ENCODE measurements at regions not wholly inside any gene's neighbourhood (a gene's known extent, or its start where the extent isn't known, plus 50 kb on each side); places are given as distances from the start of the nearest gene placed in this dataset.

DNA sequence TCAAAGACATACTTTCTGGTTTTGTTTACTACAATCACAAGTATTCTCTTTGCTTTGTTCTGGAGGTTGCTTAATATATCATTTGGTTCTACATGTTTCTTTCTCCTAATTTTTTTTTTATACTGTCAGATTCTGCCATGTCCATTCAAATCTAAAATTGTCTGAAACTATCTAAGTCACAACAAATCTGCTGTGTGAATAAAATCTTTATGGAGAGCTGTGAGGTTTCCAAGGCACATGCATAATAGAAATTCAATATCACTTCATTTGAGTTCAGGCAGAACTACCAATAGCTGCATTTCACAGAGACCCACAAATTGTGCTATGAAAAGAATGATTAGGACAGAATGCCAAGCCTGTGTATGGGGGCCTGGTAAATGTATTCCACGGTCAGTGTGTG, 346.9 kb upstream of the ARRDC3 start:
- H3K27ac ChIP-seq, result no peak overlapping the region
- TF ChIP-seq CTCF (conservative IDR thresholded peaks at IDR 0.05), result no peak
- no peak for TF ChIP-seq ZFX (IDR thresholded peaks at IDR 0.05)

DNA sequence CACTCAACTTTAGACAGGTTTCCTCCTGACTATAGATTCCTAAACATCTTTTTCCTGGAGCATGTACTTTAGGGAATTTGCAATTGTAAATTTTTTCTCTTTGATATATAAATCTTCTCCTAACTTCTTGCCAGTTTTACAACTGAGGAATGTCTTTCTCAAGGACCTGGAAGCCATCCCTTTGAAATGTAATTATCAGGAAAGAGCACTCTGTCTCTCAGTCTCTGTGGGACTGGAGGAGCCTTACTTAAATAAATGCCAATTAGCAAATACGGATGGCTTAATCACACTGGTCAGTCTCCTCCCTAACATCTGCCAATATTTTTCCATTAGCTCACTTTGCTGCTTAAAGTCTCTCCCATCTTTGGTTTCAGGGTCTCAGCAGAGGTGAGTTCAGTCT, 344.3 kb upstream of the ARRDC3 start:
- no peak overlapping the region for H3K27ac ChIP-seq
- no peak for TF ChIP-seq ZFX (IDR thresholded peaks at IDR 0.05)
- TF ChIP-seq CTCF (conservative IDR thresholded peaks at IDR 0.05), result no peak

- TF ChIP-seq CTCF (conservative IDR thresholded peaks at IDR 0.05) (no peak), ZFX (IDR thresholded peaks at IDR 0.05) (no peak)
- H3K27ac ChIP-seq, result no peak overlapping the region
These were observed 339.8 kb upstream of the ARRDC3 start for GRCh38 chr5:91722736-91723467.

- no peak overlapping the region for H3K27ac ChIP-seq
- TF ChIP-seq CTCF (conservative IDR thresholded peaks at IDR 0.05), result no peak
- no peak for TF ChIP-seq ZFX (IDR thresholded peaks at IDR 0.05)
These were observed 329.6 kb upstream of the ARRDC3 start for GRCh38 chr5:91712718-91713117.

- TF ChIP-seq ZFX (IDR thresholded peaks at IDR 0.05), result no peak
- no peak for TF ChIP-seq CTCF (conservative IDR thresholded peaks at IDR 0.05)
- H3K27ac ChIP-seq, result no peak overlapping the region
These were observed 324.4 kb upstream of the ARRDC3 start for GRCh38 chr5:91707521-91707841.

DNA sequence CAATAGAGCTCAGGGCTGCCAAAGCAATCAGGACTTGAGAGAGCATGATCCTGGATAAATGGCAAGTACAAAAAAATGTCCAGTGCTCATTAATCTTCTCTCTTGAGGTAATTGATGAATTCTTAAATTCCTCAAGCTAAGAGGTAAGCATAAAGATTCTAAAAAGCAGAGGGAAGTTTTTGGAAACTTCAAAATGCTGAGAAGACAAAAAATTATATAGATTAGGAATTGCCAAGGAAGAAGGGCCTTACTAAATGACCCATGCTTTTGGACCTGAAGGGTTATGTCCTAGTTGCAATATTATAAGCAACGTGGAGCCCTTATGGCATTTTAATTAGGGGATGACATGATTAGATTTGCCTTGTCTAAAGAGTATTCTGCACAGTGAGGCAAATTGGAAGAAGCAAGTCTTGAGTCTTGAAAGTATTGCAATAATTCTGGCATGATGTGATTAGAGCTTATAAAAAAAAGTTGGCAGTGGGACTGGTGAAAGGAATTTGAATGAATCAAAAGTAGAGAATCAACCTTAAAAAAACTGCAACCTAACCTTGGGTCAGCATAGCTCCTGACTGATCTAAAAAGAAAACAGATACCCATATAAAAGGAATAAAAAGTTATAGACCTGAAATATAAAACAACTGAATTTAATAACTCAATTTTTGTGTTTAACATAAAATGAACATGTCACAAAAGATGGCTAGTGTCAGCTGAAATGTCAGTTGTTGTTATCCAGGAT, 323.8 kb upstream of the ARRDC3 start:
- TF ChIP-seq CTCF (conservative IDR thresholded peaks at IDR 0.05) (no peak), ZFX (IDR thresholded peaks at IDR 0.05) (no peak)
- no peak overlapping the region for H3K27ac ChIP-seq

GRCh38 chr5:91703128-91703527, 320.0 kb upstream of the ARRDC3 start:
- TF ChIP-seq ZFX (IDR thresholded peaks at IDR 0.05), result no peak
- TF ChIP-seq CTCF (conservative IDR thresholded peaks at IDR 0.05), result no peak
- no peak overlapping the region for H3K27ac ChIP-seq
